NCI-H1436 treated with DMSO at 0.1 percent for 48 hours (cell line): ENCODE measurements at regions not wholly inside any gene's neighbourhood (a gene's known extent, or its start where the extent isn't known, plus 50 kb on each side); places are given as distances from the start of the nearest gene placed in this dataset.

Experiments used
- DNase-seq: peaks from one replicate; lab custom pipeline; 2025; lab: John Stamatoyannopoulos, UW

DNA sequence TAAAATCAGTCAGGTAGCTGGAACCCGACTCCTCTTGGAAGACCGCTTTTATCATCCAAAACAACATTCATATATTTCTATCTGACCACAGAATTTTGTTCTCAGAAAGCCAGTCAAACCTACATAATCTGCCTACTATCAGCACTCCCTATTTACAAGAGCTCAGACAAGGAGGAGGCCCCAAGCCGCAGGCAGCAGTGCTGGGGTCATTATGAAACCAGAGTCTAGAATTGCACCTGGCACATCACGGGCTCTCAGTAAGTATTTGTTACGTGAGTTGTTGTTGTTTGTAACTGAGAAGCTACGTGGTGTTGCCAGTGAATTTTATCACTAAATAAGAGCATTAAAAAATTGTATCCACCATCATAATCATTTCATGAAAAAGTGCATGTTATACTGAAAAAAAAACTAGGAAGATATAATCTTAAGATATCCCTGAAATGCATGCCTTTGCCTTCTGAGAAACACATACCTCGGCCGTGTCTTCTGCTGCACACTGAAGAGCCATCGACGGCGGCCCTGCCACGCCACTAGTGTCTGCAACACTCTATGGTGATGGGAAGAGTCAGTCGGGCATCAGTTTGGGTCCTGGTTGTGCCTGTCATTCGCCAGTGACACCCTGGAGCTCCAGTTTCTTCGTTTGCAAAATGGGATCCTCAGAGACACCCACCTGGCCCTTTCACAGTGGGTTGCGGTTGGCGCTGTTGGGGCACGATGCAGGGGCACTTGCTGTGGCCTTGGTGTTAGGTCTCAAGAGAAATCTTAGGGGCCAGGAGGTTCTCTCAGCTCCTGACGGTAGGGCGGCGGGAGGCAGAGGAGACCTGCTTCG, 505.9 kb downstream of the EIPR1 start:
- no peak for DNase-seq

DNA sequence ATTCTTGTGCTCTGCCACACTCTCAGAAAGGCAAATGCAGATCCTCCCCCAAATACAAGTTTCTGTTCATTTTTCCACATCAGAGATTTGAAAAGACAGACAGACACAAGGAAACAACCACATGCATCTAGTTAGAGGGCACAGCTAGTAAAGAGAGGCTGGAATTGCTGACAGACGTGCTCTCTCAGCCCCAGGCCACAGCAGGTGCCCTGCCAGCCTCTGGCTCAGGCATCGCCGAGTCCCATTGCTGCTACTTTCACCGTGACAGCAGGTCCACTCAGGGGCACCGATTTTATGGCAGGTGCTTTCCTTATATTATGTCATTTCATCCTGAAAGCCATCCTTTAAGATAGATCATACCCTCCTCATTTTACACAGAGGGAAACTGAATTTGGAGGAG, 507.5 kb downstream of the EIPR1 start:
- DNase-seq = no peak

DNA sequence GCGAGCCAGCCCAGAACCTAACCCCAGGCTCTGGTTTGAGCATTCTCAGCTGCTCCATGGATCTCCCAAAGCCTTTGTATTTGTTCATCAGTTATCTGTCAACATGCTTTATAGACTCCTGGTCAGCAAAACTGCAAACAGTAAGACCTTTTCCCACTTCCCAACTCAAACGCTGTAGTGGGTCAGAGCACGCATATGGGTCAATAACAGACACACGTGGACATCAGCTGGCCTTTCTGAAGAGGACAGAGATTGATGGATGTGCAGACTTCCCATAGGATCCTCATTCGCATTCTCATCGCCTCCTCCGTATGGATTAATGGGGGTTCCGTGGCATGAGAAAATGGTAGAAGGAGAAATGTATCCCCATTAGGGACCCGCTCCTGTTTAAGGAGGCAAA, 508.1 kb downstream of the EIPR1 start:
- no peak for DNase-seq

DNA sequence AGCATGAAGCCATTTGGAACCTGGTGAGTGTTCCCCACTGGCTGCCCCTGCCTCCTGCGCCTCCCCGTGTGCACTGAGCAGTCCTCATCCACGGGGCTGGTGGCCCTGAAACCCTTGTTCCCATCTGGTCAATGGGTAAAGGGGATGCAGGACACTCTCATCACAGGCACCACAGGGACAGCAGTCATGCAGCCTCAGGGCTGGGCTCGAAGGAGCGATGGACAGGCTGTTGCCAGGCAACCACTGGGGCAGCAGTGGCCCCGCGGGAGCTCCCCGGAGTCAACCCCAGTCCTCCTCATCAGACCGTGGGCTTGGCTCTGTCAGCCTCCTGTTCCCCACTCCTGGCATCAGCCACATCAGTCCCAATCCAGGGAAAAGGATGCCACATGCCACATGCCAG, 509.5 kb downstream of the EIPR1 start:
- no peak for DNase-seq

DNA sequence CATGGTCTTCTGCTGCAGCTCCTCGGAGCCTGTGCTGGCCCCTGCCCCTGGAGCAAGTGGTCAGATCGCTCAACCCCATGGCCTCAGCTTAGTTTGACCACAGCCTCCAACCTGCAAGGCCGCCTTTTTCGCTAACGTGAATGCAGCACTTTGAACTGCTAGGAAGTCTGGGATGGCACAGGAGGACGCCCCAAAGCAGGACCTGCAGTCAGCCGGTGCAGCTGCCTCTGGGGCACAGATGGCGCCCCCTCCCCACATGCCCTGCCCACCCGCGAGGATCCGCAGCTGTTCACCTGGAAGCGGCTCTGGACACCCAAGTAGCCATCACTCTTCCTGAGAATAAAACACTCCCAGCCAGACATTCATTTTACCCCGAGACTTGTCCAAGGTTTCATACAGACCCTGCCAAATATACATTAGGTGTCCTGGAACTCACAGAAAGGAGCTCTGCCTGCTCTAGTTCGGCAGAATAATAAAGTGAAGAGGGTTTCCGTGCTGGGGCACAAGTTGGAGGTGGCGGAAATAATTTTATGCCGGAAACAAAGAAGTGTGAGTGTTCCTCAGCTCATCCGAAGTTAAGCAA, 510.1 kb downstream of the EIPR1 start:
- DNase-seq = no peak

DNA sequence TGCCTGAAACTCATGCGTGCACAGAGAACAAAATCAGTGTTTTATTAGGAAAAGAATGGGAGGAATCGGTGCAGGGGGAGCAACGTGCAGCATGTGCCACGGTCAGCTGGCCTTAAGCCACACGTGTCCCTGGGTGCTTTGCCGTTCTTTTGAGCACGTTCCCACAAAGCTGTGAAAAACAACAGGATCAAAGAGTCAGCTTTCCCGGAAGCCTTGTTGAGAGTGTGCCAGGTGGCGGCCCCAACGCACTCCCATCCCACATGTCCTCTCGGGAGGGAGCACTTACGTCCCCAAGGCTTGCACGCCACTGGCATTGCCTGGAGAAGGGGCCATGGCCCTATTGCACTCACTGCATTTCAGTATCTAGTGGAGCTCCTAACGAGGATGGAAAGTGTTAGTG, 511.2 kb downstream of the EIPR1 start:
- no peak for DNase-seq

DNA sequence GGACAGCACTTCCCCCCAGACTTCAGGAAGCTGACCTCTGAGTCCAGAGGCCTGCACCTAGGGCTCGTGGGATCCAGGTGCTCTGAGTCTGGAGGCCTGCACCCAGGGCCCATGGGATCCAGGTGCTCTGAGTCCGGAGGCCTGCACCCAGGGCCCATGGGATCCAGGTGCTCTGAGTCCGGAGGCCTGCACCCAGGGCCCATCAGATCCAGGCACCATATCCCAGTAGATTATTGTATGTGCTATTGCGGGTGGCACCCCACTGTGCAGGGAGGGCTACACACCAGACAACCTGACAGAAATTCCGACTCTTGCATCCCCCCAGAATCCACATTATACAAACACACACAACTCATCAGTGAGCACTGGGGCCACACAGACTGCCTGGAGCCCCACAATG, 515.2 kb downstream of the EIPR1 start:
- DNase-seq = no peak

DNA sequence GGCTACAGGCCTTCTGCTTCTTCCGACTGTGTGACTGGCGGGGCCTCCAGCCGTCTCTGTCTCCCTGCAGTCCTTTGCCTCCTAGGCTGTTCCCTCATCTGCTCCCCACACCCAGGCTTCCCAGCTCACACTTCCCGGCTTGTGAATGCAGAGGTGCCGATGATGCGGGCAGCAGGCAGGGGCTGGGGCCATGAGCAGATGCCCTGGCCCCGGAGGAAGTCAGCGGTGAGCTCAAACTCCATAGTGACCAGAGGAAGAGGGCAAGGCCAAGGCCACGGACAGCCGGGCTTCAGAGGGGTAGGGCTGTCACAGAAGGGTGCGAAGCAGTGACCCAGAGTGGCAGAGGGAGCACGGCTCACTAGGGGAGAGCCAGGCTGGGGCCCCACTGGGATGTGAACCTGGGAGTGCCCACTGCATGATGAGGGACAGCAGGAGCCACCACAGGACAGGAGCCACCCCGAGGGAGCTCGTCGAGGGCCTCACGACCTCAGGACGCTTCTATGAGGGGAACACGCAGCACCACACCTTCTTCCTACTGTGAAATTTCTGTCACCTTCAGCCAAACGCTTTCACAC, 515.9 kb downstream of the EIPR1 start:
- DNase-seq = no peak

DNA sequence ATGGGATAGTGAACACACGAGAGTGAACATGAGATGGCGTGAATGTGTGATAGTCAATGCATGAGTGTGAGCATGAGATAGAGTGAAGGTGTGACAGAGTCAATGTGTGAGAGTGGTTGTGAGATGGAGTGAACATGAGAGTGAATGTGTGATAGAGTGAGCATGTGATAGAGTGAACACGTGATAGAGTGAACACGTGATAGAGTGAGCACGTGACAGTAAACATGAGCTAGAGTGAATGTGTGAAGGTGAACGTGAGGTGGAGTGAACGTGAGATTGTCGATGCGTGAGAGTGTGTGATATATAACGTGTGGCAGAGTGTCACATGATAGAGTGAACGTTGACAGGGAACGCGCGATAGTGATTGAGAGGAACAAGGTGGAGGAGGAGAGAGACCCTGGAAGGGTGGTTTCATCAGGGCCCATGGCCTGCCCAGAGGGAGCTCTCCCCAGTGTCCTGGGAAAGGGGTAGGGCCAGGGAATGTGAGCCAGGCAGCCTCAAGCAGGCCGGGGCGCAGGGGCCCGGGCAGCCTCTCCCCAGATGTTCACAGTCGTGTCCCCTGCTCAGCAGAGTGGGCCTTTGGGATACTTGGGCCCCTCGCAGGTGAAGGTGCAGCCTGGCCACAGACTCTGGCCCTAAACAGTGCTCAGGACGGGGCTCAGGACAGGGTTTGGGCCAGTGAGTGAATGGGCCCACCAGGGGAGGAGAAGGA, 516.9 kb downstream of the EIPR1 start:
- DNase-seq = no peak

DNA sequence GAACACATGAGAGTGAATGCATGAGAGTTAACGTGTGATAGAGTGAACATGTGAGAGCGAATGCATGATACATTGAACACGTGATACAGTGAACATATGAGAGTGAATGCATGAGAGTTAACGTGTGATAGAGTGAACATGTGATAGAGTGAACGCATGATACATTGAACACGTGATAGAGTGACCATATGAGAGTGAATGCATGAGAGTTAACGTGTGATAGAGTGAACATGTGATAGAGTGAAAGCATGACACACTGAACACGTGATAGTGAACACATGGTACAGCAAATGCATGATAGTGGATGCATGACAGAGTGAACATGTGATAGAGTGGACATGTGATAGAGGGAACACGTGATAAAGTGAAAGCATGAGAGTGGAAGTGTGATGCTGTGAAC, 517.9 kb downstream of the EIPR1 start:
- DNase-seq = no peak

DNA sequence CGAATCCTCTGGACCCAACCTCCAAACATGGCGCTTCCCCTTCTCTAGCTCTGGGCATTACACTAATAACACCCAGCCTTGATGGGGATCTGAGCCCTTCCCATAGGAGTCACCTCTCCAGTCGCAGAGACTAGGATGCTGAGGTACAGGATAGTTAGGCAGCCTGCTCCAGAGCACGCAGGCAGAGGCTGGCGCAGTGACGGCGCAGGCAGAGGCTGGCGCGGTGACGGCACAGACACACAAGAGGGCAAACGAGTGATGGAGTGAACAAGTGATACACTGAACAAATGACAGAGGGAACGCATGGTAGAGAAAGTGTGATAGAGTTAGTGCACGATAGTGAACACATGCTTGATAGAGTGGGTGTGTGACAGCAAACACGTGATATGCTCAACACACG, 518.5 kb downstream of the EIPR1 start:
- DNase-seq = no peak

DNA sequence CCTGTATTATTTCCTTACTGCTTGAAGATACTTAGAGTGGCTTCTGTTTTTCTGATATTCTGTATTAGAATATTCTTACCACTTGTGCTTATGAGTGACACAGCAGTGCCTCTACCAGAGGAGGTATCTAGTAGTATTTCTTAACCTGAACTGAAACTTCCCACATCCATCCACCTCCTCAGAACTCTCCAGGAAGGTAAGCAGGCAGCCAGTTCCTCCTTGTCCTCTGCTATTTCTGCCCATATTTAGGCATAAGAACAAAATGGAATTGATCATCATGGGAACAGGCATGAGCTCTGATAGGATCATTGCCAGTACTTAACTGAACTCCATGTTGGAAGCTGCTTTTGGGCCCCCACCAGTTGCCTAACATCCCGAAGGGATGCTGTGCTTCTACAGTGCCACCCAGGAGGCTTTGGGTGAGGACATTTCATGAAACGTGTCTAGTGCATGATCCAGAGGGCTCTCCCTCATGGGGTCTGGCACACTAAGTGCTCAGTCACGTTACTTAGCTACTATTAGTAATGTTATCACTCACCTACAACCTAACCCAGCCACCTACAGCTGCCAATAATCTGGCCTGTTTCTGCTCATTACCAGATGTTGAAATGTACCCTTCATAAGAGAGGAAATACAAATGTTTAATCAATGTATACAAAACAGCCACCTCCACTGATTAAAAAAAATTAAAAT, 520.7 kb downstream of the EIPR1 start:
- no peak for DNase-seq

DNA sequence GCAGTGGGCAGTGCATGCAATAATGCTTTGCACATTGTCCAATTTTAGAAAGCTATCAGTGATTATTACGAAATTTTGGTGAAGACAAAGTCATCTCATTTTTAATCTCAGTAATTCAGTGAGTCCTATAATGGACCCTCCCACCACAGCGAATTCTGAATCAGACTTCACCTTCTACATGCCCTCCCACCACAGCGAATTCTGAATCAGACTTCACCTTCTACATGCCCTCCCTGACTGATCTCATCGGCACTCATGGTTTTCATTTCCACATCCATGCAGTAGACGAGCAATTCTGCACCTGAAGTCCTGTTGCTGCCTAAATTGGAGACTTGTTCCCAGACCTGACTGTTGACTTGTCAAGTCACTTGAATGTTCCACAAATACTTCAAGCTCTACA, 522.3 kb downstream of the EIPR1 start:
- no peak for DNase-seq

DNA sequence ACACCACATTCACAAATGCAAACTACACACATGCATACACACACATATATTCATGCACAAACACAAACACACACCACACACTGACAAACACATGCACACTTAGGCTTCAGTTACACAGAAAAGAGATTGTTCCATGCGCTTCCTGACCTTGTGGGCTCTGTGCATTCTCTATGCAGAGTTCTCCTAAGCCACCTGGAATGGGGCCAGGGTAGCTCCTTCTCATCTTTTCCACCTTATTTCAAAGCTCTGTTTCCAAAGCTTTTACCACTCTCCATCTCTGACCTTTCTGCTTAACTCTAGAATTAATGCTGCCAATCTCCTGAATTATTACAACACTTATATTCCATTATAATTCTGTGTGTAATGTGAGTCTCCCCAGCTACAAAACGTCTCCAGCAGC, 522.3 kb upstream of the MYT1L start:
- no peak for DNase-seq

DNA sequence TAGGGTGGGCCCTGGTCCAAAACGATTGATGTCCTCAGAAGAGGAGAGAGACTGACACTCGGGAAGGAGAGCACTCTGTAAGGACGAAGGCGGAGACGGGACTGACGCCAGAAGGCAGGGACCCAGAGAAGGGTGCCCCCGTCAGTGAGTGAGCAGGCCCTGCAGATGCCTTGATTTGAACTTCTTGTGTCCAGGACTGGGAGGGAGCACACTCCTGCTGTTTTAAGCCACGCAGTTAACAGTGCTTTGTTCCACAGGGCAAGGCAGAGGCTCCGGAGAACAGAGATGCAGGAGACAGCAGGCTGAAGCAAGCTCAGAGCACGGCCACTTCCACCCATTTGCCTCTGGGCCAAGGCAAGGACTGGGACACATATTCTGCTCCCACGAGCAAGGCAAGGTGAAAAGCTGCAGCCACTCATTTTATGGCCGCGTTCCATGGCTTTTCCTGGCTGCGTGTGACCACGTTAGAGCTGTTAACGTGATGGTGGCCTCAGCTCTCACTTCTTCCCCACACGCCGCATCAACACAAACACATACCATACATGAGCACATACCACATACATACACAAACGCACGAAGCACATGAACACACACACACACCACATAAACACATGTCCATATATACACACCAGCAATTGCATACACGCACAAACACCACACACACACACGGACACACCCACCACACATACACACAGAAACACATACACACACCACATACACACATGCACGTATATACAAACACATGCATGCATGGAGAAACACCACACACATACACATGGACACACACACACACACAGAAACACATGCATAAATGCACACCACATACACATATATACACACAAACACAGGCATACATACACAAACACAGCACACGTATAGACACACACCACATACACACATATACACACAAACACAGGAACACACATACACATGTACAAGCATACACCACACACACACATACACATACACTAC, 521.0 kb upstream of the MYT1L start:
- DNase-seq = no peak

DNA sequence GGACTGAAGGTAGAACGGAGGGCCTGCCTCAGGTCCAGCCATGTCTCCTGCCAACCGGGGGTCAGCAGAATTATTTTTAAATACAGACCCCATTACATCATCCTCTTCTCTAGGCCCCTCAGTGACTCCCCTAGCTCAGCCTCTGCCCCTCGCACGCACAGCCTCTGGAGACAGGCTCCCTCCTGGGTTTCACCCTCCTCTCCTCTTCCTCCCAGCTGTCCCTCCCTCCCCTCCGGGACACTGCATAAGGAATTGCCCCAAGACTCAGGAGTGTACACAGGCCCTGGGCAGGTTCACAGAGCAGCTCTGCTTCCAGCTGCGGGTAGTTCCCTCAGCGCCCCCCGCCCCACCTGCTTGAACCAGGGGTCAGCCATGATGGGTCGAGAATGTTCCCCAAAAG, 520.2 kb upstream of the MYT1L start:
- DNase-seq = no peak

DNA sequence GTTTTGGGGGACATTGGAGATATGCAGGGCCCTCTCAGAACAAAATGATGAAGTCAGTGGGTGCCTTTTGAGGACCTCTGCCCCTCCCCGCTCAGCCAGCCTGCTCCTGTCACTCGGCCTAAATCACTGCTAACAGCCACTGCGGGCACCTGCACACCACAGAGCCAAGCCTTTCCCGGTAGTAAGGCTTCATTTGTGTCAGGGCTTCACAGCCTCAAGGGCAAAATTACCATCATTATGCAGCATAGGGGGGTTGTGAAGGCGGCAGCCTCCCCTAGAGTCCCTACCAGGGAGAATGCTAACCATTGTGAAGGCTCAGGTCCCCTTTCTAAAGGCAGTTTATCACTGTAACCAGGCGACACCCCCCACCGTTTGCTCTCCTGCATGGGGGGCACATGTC, 519.8 kb upstream of the MYT1L start:
- DNase-seq = peak; percentile 86

DNA sequence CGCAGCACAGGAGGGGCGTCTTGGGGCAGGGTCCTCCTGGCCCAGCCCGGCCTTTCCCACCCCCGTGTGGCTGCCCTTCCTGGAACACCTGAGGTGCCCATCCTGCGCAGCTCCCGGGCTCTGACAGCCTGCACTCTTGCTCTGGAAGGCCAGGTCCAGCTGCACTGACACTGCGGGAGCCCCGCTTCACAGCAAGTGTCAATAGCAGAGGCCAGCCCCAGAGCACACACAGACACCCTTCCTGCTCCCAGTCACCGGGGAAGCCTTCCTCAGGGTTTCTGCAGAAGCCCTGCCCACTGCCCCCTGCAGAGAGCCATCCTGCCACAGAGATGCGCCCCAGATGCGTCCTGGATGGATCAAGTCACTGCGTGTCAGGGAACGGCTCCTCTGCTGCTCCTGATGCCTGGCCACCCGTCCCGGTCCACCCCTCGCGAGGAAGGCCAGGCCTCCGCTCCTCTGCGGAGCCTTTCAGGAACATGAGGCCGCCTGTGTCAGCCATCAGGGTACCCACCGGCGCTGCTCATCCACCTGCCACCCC, 519.2 kb upstream of the MYT1L start:
- DNase-seq = no peak

DNA sequence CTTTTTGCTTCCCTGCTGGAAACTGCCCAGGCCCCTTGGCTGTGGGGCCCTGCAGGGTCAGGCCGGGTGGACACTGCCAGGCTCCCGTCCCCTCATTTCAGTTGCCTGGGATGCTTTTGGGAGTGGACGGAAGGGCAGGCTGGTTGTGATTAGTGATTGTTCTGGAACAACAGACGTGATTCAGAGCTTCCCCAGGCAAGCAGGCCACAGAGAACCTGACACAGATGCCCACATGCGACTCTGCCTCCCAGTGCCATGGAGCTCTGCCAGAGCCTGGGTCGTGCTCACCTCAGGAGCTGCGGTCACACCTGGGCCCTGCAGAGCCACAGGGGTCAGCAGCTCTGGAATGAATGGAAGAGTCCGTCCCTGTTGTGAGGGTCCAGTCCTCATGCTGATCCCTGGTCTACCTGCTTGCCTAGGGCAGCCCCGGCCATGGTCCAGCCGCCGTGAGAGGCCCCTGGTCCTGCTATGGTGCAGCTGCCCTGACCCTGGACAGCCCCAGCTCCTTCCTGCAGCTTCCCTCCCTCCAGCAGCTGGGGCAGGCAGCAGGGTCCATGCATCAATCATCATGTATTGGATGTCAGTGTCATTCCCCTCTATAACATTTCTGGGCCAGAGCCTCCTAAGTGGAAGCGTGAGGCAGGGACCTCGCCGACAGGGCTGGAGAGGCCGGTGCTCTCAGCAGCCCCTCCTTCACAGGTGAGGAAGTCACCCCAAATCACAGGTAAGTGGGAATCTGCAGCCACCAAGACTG, 518.6 kb upstream of the MYT1L start:
- no peak for DNase-seq
